ENCODE measurements at regions not wholly inside any gene's neighbourhood (a gene's known extent, or its start where the extent isn't known, plus 50 kb on each side); places are given as distances from the start of the nearest gene placed in this dataset.

- no peaks in the 10 kb centered on the region for H3K9me3 ChIP-seq
- H3K27me3 ChIP-seq = no peaks in the 10 kb centered on the region
- H3K4me1 ChIP-seq = peaks cover 0 to 5% of the 10 kb centered on the region in 2 donors
- intact Hi-C loops (cut with DNase I; ENCODE audit: low total_unique reads) = no loop called here
- no peak for TF ChIP-seq POLR2A (IDR thresholded peaks at IDR 0.05)
- TF ChIP-seq, protein P1, sequence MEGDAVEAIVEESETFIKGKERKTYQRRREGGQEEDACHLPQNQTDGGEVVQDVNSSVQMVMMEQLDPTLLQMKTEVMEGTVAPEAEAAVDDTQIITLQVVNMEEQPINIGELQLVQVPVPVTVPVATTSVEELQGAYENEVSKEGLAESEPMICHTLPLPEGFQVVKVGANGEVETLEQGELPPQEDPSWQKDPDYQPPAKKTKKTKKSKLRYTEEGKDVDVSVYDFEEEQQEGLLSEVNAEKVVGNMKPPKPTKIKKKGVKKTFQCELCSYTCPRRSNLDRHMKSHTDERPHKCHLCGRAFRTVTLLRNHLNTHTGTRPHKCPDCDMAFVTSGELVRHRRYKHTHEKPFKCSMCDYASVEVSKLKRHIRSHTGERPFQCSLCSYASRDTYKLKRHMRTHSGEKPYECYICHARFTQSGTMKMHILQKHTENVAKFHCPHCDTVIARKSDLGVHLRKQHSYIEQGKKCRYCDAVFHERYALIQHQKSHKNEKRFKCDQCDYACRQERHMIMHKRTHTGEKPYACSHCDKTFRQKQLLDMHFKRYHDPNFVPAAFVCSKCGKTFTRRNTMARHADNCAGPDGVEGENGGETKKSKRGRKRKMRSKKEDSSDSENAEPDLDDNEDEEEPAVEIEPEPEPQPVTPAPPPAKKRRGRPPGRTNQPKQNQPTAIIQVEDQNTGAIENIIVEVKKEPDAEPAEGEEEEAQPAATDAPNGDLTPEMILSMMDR (IDR thresholded peaks at IDR 0.05) = no peak
- no peak overlapping the region for H3K27ac ChIP-seq
- DNase-seq = no peak
- no peak overlapping the region for H3K4me3 ChIP-seq
- H3K36me3 ChIP-seq = no peaks in the 10 kb centered on the region
These were observed 228.4 kb upstream of the BTBD3 start for GRCh38 chr20:11689262-11689661.

- intact Hi-C loops (cut with DNase I; ENCODE audit: low total_unique reads) = no loop called here
- Histone ChIP-seq H3K4me3 (no peak overlapping the region), H3K4me1 (peaks cover 0 to 5% of the 10 kb centered on the region in 2 donors), H3K27ac (peak overlapping the region in 1 of 2 donors; percentile 22), H3K36me3 (no peaks in the 10 kb centered on the region), H3K9me3 (no peaks in the 10 kb centered on the region), H3K27me3 (no peaks in the 10 kb centered on the region)
- TF ChIP-seq, protein P1 (IDR thresholded peaks at IDR 0.05) = no peak
- TF ChIP-seq POLR2A (IDR thresholded peaks at IDR 0.05) = no peak
- no peak for DNase-seq
These were observed 225.9 kb upstream of the BTBD3 start for GRCh38 chr20:11691766-11692165.

DNA sequence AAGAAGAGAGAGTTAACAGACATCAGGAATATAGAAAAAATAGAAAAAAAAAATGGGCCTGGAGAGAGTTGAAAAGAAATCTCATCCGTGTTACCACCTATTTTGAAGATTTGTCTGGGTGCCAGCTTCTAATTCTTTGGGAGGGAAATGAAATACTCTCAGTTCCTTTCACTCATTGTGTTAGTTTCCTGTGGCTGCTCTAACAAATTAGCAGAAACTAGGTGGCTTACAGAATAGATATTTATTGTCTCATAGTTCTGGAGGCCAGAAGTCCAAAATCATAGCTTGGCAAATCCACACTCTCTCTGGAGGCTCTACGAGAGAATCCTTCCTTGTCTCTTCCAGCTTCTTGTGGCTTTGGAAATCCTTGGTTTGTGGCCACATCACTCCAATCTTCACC is 225.1 kb upstream of the BTBD3 start:
- no peaks in the 10 kb centered on the region for H3K9me3 ChIP-seq
- H3K27me3 ChIP-seq = no peaks in the 10 kb centered on the region
- H3K4me3 ChIP-seq = no peak overlapping the region
- no peak for TF ChIP-seq POLR2A (IDR thresholded peaks at IDR 0.05)
- intact Hi-C loops (cut with DNase I; ENCODE audit: low total_unique reads) = no loop called here
- DNase-seq = no peak
- peak overlapping the region in 1 of 2 donors; percentile 22 for H3K27ac ChIP-seq
- no peaks in the 10 kb centered on the region for H3K4me1 ChIP-seq
- H3K36me3 ChIP-seq = no peaks in the 10 kb centered on the region

- Histone ChIP-seq H3K36me3 (no peaks in the 10 kb centered on the region), H3K27ac (no peak overlapping the region), H3K27me3 (no peaks in the 10 kb centered on the region), H3K4me1 (no peaks in the 10 kb centered on the region), H3K4me3 (no peak overlapping the region), H3K9me3 (no peaks in the 10 kb centered on the region)
- no peak for DNase-seq
- intact Hi-C loops (cut with DNase I; ENCODE audit: low total_unique reads) = no loop called here
- TF ChIP-seq POLR2A (IDR thresholded peaks at IDR 0.05) = no peak
- TF ChIP-seq, protein P1 (IDR thresholded peaks at IDR 0.05) = no peak
These were observed 223.2 kb upstream of the BTBD3 start for GRCh38 chr20:11694467-11694866.

DNA sequence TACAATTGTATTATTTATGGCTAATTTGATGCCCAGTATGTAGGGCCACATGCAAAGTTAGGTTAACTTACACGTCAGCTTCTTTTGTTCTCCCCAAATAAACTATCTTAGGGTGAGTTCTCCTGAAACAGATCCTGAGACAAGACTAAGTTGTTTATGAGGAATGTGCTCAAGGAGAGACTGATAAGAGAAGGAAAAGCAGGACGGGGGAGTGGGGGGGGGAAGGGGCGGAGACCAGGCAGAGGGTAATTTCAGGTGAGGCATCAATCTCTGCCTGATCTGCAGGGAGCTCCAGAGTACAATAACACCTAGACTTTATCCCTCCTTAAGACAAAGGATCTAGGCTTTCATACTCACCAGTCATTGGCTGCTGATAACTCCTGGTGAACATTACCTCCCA is 220.6 kb upstream of the BTBD3 start:
- H3K27ac ChIP-seq = no peak overlapping the region
- TF ChIP-seq POLR2A (IDR thresholded peaks at IDR 0.05) = no peak
- TF ChIP-seq, protein P1 (IDR thresholded peaks at IDR 0.05) = no peak
- no peaks in the 10 kb centered on the region for H3K36me3 ChIP-seq
- H3K27me3 ChIP-seq = no peaks in the 10 kb centered on the region
- H3K4me3 ChIP-seq = no peak overlapping the region
- no peak for DNase-seq
- intact Hi-C loops (cut with DNase I; ENCODE audit: low total_unique reads) = no loop called here
- H3K4me1 ChIP-seq = no peaks in the 10 kb centered on the region
- no peaks in the 10 kb centered on the region for H3K9me3 ChIP-seq

DNA sequence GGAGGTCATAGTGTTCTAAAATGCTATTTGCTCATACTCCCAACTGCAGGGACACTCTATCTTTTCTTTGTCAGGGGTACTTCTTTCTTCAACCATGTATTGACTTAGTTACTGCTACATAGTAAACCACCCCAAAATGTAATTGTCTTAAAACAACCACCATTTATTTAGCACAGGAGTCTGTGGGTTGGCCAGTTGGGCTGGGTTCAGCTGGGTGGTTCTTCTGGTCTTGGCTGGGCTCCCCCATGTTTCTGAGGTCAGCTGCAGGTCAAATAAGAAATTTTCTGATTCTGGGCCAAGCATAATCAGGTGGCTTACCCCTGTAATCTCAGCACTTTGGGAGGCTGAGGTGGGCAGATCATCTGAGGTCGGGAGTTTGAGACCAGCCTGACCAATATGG is 220.0 kb upstream of the BTBD3 start:
- no peak for DNase-seq
- intact Hi-C loops (cut with DNase I; ENCODE audit: low total_unique reads) = no loop called here
- no peak for TF ChIP-seq POLR2A (IDR thresholded peaks at IDR 0.05)
- TF ChIP-seq, protein P1 (IDR thresholded peaks at IDR 0.05) = no peak

More for the DNA sequence above, 220.0 kb upstream of the BTBD3 start:
- H3K27me3 ChIP-seq = no peaks in the 10 kb centered on the region
- H3K9me3 ChIP-seq = no peaks in the 10 kb centered on the region
- no peak overlapping the region for H3K27ac ChIP-seq
- no peaks in the 10 kb centered on the region for H3K4me1 ChIP-seq
- H3K36me3 ChIP-seq = no peaks in the 10 kb centered on the region
- no peak overlapping the region for H3K4me3 ChIP-seq

Data from uterus (tissue), 3 donors.